H9 (cell line): ENCODE measurements at regions not wholly inside any gene's neighbourhood (a gene's known extent, or its start where the extent isn't known, plus 50 kb on each side); places are given as distances from the start of the nearest gene placed in this dataset.
A peak's percentile ranks its signal among the peaks of the same experiment; 100 is the strongest.

Experiments
- DNase-seq: peaks from one replicate; pipeline ENCODE4 v3.0.0-alpha.2; 2017
- H2AFZ ChIP-seq: one replicate; pipeline ENCODE4 v1.6.1; 2013; ENCODE audit warnings: mild to moderate bottlenecking, low read length, control low read depth, moderate library complexity
- H2AK5ac ChIP-seq: 2 replicates; pipeline ENCODE4 v1.6.1; 2013; ENCODE audit warnings: low read length, control low read depth, mixed read lengths; ENCODE audit not compliant: insufficient read length
- H2BK120ac ChIP-seq: one replicate; pipeline ENCODE4 v1.6.1; 2013; ENCODE audit warnings: low read depth, mild to moderate bottlenecking, low read length, control low read depth, inconsistent platforms; ENCODE audit not compliant: poor library complexity, severe bottlenecking
- H2BK12ac ChIP-seq: 2 replicates; pipeline ENCODE4 v1.6.1; 2013; ENCODE audit warnings: low read length, control low read depth, mixed read lengths, low read depth; ENCODE audit not compliant: insufficient read length
- H2BK15ac ChIP-seq: 2 replicates; pipeline ENCODE4 v1.6.1; 2013; ENCODE audit warnings: low read depth, low read length, control low read depth
- H2BK20ac ChIP-seq: one replicate; pipeline ENCODE4 v1.6.1; 2013; ENCODE audit warnings: low read depth, mild to moderate bottlenecking, low read length, control low read depth, inconsistent platforms; ENCODE audit not compliant: poor library complexity, severe bottlenecking
- H2BK5ac ChIP-seq: 2 replicates; pipeline ENCODE4 v1.6.1; 2013; ENCODE audit warnings: low read length, control low read depth, mixed read lengths; ENCODE audit not compliant: insufficient read length
- H3K14ac ChIP-seq: 2 replicates; pipeline ENCODE4 v1.6.1; 2013; ENCODE audit warnings: low read length, control low read depth; ENCODE audit not compliant: insufficient read depth
- H3K18ac ChIP-seq: 2 replicates; pipeline ENCODE4 v1.6.1; 2013; ENCODE audit warnings: low read depth, mild to moderate bottlenecking, mixed read lengths, low read length, control low read depth; ENCODE audit not compliant: insufficient read length
- H3K23ac ChIP-seq: 2 replicates; pipeline ENCODE4 v1.6.1; 2013; ENCODE audit warnings: low read length, control low read depth, mixed read lengths, low read depth; ENCODE audit not compliant: insufficient read length
- H3K23me2 ChIP-seq: 2 replicates; pipeline ENCODE4 v1.6.1; 2013; ENCODE audit warnings: low read depth, mild to moderate bottlenecking, mixed read lengths, low read length, control low read depth; ENCODE audit not compliant: insufficient read length, poor library complexity, severe bottlenecking
- H3K27ac ChIP-seq: 2 replicates; pipeline ENCODE4 v1.5.1; 2013; ENCODE audit warnings: low read length, control low read depth, mixed read lengths, low read depth; ENCODE audit not compliant: insufficient read length
- H3K27me3 ChIP-seq: 2 replicates; pipeline ENCODE4 v1.6.1; 2013; ENCODE audit warnings: low read length, control low read depth, inconsistent platforms; ENCODE audit not compliant: insufficient read depth
- H3K4ac ChIP-seq: 2 replicates; pipeline ENCODE4 v1.6.1; 2013; ENCODE audit warnings: low read depth, mild to moderate bottlenecking, control low read depth, inconsistent platforms, low read length, moderate library complexity
- H3K4me1 ChIP-seq: 2 replicates; pipeline ENCODE4 v1.6.1; 2013; ENCODE audit warnings: low read length, control low read depth, inconsistent platforms; ENCODE audit not compliant: insufficient read depth
- H3K4me2 ChIP-seq: 2 replicates; pipeline ENCODE4 v1.6.1; 2013; ENCODE audit warnings: low read length, control low read depth, mixed read lengths; ENCODE audit not compliant: insufficient read length, insufficient read depth
- H3K56ac ChIP-seq: 2 replicates; pipeline ENCODE4 v1.6.1; 2013; ENCODE audit warnings: low read depth, mild to moderate bottlenecking, mixed read lengths, low read length, control low read depth; ENCODE audit not compliant: insufficient read length
- H3K79me1 ChIP-seq: 2 replicates; pipeline ENCODE4 v1.6.1; 2013; ENCODE audit warnings: low read depth, mild to moderate bottlenecking, moderate library complexity, low read length, control low read depth, inconsistent platforms; ENCODE audit not compliant: insufficient read depth, poor library complexity, severe bottlenecking
- H3K79me2 ChIP-seq: 2 replicates; pipeline ENCODE4 v1.6.1; 2013; ENCODE audit warnings: low read length, control low read depth, inconsistent platforms; ENCODE audit not compliant: insufficient read depth
- H3K9ac ChIP-seq: 2 replicates; pipeline ENCODE4 v1.6.1; 2013; ENCODE audit warnings: low read length, control low read depth, mixed read lengths; ENCODE audit not compliant: insufficient read length; ENCODE audit errors: extremely low read depth
- H3K9me3 ChIP-seq: one replicate; pipeline ENCODE4 v1.6.1; 2013; ENCODE audit warnings: low read depth, low read length, inconsistent platforms; ENCODE audit not compliant: control insufficient read depth
- H3T11ph ChIP-seq: one replicate; pipeline ENCODE4 v1.6.1; 2013; ENCODE audit warnings: mild to moderate bottlenecking, low read length, control low read depth, inconsistent platforms
- H4K20me1 ChIP-seq: one replicate; pipeline ENCODE4 v1.6.1; 2013; ENCODE audit not compliant: control insufficient read depth, insufficient read length, insufficient read depth
- H4K5ac ChIP-seq: 2 replicates; pipeline ENCODE4 v1.6.1; 2013; ENCODE audit warnings: low read depth, mild to moderate bottlenecking, mixed read lengths, low read length, control low read depth; ENCODE audit not compliant: insufficient read length
- H4K8ac ChIP-seq: replicated peaks from 2 replicates; pipeline ENCODE4 v1.6.1; 2013; ENCODE audit warnings: low read length, control low read depth, mixed read lengths, low read depth; ENCODE audit not compliant: insufficient read length
- H4K91ac ChIP-seq: 2 replicates; pipeline ENCODE4 v1.6.1; 2013; ENCODE audit warnings: low read depth, mild to moderate bottlenecking, moderate library complexity, mixed read lengths, low read length, control low read depth; ENCODE audit not compliant: insufficient read length
- H3K27ac Mint-ChIP-seq, 3 experiments: 2 replicates in 2 of 3; 3 replicates in 1 of 3; pipeline ENCODE4 v1.8.0; 2020 to 2021; ENCODE audit warnings: mixed read lengths in 3 of 3, mild to moderate bottlenecking in 1 of 3, moderate library complexity in 1 of 3
- H3K27me3 Mint-ChIP-seq: 2 replicates; pipeline ENCODE4 v1.8.0; 2021; ENCODE audit warnings: low read depth, mild to moderate bottlenecking, moderate library complexity, mixed read lengths
- H3K36me3 Mint-ChIP-seq, 3 experiments: 2 replicates in 2 of 3; 3 replicates in 1 of 3; pipeline ENCODE4 v1.8.0; 2020 to 2021; ENCODE audit warnings: low read depth in 3 of 3, mixed read lengths in 3 of 3; ENCODE audit not compliant: insufficient read depth in 1 of 3
- H3K4me1 Mint-ChIP-seq, 2 experiments: 2 replicates each; pipeline ENCODE4 v1.8.0; 2020; ENCODE audit warnings: mixed read lengths in 2 of 2
- H3K4me3 Mint-ChIP-seq, 2 experiments: 2 replicates in 1 of 2; 3 replicates in 1 of 2; pipeline ENCODE4 v1.8.0; 2020 to 2021; ENCODE audit warnings: mild to moderate bottlenecking in 2 of 2, mixed read lengths in 2 of 2, moderate library complexity in 1 of 2
- H3K9me3 Mint-ChIP-seq, 2 experiments: 2 replicates in 1 of 2; 3 replicates in 1 of 2; pipeline ENCODE4 v1.8.0; 2020; ENCODE audit warnings: mild to moderate bottlenecking in 2 of 2, mixed read lengths in 2 of 2, moderate library complexity in 1 of 2
- CTCF ChIP-seq: fragments of 200-600 bp; sonication (generic); conservative IDR thresholded peaks from 3 replicates; pipeline ENCODE4 v1.8.0; 2021; ENCODE audit warnings: antibody characterized with exemption, mild to moderate bottlenecking
- WGBS: extraction: QIAGEN DNeasy Blood & Tissue Kit; methylation state at CpG from one replicate; pipeline ENCODE4 v1.1.7; 2013; ENCODE audit warnings: missing lambda C conversion rate, low lambda C conversion rate, mixed read lengths; ENCODE audit not compliant: insufficient read length; ENCODE audit errors: extremely low coverage; 5-methylcytosine and 5-hydroxymethylcytosine counted together

GRCh38 chr14:99066378-99066777 is 205.6 kb downstream of the BCL11B start:
- no peak for TF ChIP-seq CTCF
- H2BK120ac ChIP-seq = no peak overlapping the region
- Mint-ChIP-seq H3K4me3 (no peak overlapping the region), H3K27me3 (no peaks in the 10 kb centered on the region), H3K9me3 (peaks cover 0 to 9% of the 10 kb centered on the region in 2 experiments; a peak in 3 of 5 replicates), H3K4me1 (no peaks in the 10 kb centered on the region; a peak in 1 of 4 replicates), H3K36me3 (peaks cover 0 to 8% (median 0%) of the 10 kb centered on the region in 3 experiments; a peak in 2 of 7 replicates), H3K27ac (no peak overlapping the region)
- H2BK5ac ChIP-seq = no peak overlapping the region
- no peak overlapping the region for H2AK5ac ChIP-seq
- H3K23ac ChIP-seq = no peak overlapping the region
- peak; percentile 23 for DNase-seq
- no peak overlapping the region for H2BK12ac ChIP-seq
- no peak overlapping the region for H2AFZ ChIP-seq
- no peak overlapping the region for H4K91ac ChIP-seq
- H3T11ph ChIP-seq = no peak overlapping the region
- H3K18ac ChIP-seq = no peak overlapping the region
- H2BK20ac ChIP-seq = no peak overlapping the region
- H3K79me2 ChIP-seq = no peaks in the 10 kb centered on the region
- H4K20me1 ChIP-seq = no peaks in the 10 kb centered on the region
- no peak overlapping the region for H4K5ac ChIP-seq
- no peak overlapping the region for H3K14ac ChIP-seq
- no CpG with 5 or more reads among the region's 23 CpGs for WGBS
- no peaks in the 10 kb centered on the region for H3K27me3 ChIP-seq
- H3K9ac ChIP-seq = no peak overlapping the region
- H3K56ac ChIP-seq = no peak overlapping the region
- H3K9me3 ChIP-seq = no peaks in the 10 kb centered on the region
- H4K8ac ChIP-seq = no peak overlapping the region
- no peak overlapping the region for H3K4ac ChIP-seq
- no peaks in the 10 kb centered on the region for H3K79me1 ChIP-seq
- no peak overlapping the region for H3K4me2 ChIP-seq
- H3K4me1 ChIP-seq = no peaks in the 10 kb centered on the region
- no peaks in the 10 kb centered on the region for H3K23me2 ChIP-seq
- no peak overlapping the region for H2BK15ac ChIP-seq
- no peak overlapping the region for H3K27ac ChIP-seq
